HG03469 (cell line): ENCODE measurements at regions not wholly inside any gene's neighbourhood (a gene's known extent, or its start where the extent isn't known, plus 50 kb on each side); places are given as distances from the start of the nearest gene placed in this dataset.
"Not testable (repeated sequence)": the region's sequence is repeated elsewhere in the genome, so short reads cannot be mapped to it uniquely, and the experiment has no call there.

Source experiments
- ATAC-seq: cut with Tn5 transposase; IDR thresholded peaks from one replicate; pipeline ENCODE4 v1.9.1; 2021; ENCODE audit warnings: mild to moderate bottlenecking, moderate library complexity, moderate number of reproducible peaks; ENCODE audit not compliant: unreplicated experiment

DNA sequence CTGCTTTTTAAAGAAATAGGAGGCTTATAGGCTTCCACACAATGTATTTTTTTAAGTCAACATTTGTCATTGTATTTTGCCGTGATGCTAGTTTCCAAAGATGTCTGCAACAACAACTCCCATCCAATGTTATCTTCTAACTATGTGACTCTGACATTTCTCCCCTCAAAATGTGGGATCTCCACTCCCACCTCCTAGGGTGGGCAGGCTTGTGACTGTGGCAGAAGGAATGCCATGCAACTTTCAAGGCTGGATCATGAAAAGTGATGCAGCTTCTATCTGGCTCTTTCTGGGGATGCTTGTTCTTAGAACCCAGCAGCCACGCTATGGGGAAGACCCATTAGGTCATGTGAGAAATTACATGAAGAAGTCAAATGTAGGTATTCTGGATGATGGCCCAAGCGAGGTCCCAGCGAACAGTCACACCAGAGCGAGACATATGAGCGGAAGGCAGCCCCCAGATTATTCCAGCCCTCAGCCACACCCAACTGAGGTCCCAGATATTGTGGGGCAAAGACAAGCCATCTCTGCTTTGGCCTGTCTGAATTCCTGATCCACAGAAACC, 124.3 kb downstream of the BDH1 start:
- no peak for ATAC-seq

DNA sequence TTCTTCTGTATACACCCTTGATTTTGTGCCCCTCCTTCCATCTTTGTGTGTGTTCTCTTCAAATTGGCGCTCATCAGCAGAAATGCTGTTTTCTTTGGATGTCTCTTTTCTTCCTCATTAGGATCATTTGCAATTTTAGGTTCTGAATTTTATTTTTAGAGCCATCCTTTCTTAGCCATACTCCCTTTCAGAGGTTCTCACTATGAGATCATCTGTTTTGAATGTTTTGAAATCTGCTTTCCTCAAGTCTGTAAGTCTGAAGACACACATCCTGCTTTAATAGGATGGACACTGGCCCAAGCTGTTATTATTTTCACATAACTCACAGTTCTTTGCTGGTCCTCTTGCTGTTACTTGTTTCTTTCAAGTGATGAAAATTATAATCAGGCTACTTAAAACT, 124.8 kb downstream of the BDH1 start:
- ATAC-seq = no peak

DNA sequence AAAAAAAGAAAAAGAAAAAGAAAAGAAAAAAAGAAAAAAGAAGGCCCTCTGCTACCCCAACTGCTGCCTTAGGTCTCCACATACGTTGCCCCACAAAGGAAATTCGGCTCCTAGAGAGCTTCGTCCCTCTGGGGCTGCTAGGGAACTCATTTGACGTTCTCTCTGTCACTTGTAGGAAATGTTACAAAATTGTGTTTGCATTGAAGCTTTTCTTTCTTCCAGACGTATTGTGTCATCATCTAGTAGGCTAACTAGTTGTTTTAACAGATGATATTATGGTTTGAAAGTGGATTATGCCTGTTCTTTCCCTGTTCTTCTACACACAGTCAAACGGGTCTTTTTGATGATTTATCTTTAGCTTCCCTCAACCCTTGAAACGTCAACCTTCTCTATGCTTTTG, 125.3 kb downstream of the BDH1 start:
- no peak for ATAC-seq

DNA sequence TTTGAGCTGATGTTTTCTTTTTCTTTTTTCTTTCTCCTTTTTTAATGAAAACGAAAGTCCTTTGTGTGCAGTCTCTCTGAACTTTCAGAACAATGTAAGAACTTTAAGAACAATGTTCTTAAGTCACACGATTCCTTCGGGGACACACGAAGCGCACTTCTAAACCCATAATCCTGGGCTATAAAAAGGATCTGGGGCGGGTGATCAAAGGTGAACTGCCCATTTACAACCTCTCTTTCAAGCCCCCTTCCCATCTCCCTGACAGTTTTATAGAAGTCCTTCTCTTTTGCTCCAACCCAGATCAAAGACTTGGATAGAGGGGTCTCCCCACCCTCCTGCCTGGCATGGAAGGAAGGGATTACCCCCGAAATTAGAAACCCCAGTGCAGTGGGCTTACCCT, 126.8 kb downstream of the BDH1 start:
- ATAC-seq = no peak

DNA sequence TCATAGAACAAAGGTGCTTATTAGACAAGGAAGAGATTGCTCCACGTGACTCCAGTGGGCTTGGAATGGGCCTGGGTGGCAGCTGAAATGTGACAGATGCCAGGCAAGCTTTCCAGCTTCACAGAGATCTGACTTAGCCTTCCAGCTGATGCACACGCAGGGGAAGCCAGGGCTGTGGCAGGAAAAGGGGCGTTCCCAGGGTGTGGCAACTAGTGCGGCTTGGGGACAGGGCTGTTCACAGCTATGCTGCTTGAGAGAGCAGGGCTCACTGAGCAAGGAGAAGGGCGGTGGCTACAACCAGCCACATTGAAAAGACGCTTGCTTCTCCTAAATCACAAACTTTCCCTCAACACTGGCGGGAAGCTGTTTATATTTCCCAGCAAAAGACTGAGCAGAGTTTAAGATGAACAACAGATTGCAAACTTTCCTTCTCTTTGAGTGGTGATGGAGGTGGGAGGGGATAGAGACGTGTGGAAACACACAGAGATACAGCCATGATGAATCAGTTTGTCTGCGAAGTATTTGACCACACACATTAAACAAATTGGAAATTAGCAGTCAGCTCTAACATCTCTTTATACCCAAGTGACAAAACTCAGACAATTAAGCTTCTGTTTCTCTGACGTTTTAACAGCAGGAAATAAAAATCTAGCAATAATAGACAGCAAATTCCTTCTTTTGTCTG, 127.5 kb downstream of the BDH1 start:
- no peak for ATAC-seq

DNA sequence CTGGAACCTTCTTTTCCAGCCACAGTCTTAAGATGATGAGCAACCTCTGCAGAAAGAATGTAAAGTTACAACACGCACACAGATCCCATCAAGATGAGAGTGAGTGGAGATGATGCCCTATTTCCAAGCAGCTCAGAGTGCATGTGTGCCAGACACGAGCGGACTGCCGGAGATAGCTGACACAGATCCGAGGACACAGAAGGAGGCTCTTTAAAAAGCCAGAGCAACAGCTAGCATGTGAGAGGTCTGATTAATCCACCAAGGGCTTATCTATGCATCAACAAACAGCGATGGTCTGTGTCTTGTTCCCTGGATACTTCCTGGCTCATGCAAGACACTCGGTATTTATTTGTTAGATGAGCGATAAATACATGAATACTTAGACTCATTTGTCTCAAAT, 128.6 kb upstream of the DLG1 start:
- no peak for ATAC-seq

DNA sequence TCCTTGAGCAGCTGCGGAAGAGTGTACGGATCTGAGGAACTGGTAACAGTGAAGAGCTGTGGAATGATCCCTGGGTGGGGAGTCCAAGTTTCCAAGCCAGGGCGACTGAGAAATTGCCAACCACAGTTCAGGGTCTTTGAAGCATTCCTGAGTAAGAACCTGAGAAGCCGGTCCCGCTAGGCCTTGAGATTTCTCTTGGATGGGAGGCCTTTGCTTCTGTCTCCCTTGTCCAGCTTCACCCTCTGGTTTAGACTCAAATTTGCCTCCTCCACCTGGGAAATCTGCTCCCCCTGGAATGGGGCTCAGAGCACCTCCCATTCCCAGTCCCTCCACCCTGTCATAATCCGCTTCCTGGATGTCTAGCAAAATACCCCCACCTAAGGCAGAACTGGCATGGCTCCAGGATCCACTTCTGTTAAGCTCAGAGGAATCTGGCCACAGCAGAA, 127.7 kb upstream of the DLG1 start:
- ATAC-seq = no peak

DNA sequence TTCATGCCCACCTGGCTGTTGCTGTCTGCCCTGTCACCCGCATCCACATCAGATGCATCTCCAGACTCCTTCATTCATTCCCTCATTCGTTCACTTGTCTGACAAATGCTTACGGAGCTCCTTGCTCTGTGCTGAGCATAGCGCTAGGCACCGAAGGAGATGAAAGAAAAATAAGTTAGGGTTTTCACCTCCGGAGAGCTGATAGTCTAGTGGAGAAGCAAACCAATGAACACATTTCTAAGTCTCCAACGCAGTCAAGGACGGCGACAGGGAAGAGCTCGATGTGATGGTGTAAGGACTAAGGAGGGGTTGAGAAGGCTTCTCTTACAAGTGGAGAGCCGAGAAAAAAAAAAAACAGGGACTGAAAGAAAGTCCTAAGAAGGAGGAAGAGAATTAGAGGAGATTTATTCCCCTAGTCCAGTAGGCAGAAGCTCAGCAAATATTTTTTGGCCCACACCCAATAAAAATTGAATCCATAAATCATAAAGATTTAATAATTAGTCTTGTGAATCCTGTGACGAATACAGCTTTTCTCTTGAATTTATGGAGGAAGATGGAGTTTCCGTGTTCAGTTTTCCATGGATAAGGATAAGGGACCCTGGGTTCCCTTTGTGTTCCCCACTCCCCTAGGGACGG, 127.2 kb upstream of the DLG1 start:
- ATAC-seq = no peak

DNA sequence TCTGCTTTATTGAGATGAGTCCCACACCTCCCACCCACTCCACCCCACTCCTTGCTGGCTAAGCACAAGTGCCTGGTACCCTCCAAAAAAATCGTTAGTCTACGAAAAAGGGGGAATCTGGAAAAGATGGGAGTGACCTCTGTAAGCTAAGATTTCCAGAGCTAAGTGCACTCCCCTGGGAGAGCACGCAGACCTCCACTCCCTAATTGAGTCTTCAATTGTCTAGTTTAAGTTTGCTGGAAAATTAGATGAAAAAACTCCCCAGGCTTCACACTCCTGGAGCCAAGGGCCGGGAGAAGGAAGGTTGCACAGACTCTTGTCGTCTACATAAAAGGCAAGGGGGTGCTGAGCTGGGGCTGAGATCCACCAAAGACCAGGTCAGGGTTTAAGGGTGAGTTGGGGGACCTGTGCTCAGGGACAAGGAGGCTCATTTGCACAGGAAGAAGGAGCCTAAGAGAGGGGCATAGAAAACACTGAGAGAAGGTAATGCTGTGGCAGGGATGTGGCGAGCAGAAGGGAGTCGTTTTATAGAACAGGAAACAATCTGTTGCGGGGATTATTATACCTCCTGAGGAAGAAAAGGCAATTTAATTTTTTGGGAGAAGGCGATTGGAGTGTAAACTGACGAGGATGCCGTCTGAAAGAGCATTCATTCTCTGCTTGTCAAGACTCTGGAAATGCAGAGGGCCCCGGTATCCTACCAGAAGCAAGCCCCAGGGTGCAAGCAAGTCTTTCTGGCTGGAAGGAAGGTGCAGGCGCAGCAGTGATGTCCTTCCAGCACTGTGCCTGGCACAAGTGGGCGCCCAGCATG, 126.5 kb upstream of the DLG1 start:
- ATAC-seq = no peak

DNA sequence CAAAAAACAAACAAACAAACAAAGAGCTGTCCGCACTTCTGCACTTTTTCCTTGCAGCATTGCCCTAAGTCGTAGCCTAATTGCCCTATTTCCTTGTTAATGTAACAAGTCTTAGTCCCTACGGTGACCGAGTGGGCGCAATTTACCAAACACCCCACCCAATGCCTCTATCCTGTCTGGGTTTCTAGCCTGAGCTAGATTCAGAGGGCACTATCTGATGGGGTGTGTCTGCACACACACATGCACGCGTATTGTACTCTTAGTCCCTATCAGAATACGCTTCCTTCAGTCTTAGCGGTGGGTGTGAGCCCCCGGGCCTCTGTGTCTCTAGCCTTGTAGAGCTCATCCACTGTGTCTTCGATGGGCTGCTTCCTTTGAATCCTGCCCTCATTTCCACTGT, 125.9 kb upstream of the DLG1 start:
- ATAC-seq = no peak

DNA sequence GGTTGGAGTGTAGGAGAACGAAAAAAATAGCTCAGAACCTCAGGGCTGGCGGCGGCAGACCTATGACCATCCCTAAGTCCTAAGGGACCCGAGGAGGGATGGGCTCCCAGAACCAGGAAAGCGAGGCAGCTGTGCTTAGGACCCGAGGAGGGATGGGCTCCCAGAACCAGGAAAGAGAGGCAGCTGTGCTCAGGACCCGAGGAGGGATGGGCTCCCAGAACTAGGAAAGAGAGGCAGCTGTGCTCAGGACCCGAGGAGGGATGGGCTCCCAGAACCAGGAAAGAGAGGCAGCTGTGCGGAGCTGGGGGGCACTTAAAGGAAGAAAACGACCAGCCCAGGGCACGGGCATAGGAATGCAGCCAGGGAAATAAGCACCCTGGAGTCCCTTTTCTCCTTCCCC, 125.0 kb upstream of the DLG1 start:
- ATAC-seq = no peak

DNA sequence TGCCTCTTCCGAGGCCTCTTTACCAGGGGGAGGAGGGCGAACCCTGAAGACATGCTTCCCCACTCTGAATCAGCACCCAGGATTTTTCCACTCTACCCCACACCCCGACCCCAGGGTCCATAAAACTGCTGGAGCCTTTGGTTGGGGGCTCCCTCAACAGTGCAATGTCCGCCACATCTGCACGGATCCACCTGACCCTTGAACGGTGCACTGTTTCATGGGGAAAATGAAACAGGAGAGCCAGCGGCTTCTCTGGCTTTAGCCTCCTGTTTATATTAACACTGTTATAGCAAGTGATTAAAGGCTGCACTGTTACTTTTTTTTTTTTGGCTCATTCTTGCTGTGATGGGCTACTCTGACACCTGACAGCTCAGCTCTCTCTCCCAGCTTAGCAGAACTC, 124.1 kb upstream of the DLG1 start:
- ATAC-seq = no peak

DNA sequence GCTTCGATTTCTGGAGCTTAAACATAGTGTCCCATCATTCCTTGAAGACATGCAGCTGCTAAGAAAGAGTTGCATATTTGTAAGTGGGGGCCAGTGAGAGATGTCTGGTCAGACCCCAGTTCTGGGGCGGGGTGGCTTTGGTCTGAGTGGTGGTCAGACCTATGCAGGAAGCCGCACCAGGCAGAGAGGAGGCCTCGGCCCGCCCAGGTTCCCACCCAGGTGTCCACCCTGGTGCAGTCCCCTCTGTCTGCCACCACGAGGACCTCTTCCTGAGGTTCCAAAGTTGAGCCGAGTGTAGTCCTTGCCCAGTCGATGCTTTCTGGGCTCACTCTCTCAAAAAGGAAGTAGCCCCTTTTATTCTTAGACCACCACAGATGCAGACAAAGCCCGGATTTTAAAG, 122.6 kb upstream of the DLG1 start:
- no peak for ATAC-seq

DNA sequence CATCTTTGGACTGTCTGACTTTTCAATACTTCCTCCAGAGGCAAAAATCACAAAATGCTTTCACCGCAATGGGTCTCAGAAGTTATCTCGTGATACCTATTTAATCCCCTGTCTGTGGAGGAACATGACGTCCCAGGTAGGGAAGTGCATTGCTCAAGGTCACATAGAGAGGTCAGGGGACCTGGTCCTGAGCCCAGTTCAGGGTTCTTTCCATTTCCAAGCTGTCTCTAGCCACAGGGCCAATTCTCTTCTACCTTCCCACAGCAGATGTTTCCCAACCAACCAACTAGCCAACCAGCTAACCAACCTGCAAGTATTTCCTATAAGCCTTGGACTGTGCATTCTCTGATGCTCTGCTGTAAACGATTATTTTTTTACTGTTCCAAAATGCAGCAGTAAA, 122.2 kb upstream of the DLG1 start:
- ATAC-seq = no peak

DNA sequence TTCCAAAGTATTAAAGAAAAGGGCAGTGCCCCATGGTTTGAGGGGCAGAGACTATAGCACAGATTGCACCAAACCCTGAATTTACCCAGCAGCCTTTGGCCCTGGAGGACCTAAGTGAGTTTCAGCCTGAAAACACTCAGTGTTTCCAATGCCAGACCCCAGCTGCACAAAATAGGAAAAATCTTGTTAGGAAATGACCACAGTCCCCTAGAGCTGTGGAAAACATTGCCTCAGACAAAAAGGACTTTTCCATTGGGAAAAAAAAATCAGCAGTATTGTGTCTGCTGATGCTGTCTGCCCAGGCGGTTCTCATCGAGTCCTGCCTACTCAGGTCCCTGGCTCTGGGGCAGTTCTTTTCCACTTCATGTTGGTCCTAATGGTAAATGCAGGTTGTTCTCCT, 121.7 kb upstream of the DLG1 start:
- ATAC-seq = no peak

DNA sequence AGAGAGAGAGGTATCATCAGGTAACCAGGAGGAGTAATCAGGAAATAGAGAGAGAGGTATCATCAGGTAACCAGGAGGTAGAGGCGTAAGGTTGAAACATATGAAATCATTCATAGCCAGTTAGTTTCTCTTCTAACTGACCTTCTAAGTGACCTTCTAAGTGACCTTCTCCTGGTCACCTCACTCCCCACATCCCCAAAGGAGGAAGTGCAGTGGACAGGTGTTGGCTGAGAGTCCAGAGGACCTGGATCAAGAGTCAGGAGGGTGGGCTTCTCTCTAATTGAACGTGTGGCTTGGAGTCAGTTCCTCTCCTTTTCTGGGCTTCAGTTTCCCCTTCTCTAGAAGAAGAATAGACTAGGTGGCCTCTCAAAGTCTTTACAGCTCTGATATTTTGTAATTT, 121.3 kb upstream of the DLG1 start:
- no peak for ATAC-seq

DNA sequence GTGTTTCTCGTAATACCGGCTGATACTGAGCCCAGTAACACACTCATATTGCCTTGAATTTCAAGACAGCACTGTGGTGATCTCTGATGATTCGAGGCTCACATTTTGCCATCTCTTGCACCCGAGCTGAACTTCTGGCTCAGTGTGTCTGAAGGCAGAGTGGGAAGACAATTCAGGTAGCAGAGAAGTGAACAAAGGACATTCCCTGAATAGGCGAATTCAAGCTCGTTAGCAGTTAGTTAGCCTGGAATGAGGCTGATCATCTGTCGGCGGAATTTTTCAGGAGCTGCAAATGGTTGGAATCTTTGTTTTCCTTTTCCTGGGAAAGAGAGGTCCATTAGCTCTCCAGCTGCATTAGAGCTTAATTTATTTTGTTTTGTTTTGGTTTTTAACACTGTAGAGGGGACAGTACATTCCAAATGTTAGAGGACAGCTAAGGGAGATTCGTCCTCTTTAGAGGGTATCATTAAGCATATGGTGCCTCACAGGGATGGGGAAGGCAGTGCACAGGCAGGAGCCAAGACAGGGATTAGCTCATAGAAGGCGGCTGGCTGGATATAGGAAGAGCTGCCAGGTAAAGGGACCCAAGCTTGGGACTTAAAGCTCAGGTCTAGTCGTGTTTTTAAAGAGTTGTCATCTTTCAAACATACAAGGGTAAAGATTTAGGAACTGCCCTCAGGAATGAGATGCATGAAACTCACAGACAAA, 119.7 kb upstream of the DLG1 start:
- no peak for ATAC-seq

DNA sequence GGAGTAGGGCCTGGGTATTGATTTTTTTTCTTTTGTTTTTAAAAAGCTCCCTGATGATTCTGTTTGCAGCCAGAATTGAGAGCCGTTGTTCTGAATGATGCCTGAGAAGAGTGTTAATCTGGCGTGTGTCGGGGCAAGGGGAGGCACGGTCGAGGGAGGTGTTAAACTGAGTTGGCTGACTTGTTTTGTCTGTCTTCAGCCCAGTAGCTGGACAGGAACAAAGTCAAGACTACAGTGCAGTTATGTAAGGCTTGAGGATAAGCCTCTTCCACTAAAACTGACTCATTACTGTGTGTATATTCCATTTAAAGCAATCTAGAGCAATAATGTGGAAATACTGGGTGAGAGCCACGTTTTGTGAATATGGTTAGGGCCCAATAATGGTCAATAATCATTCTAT, 119.0 kb upstream of the DLG1 start:
- no peak for ATAC-seq

DNA sequence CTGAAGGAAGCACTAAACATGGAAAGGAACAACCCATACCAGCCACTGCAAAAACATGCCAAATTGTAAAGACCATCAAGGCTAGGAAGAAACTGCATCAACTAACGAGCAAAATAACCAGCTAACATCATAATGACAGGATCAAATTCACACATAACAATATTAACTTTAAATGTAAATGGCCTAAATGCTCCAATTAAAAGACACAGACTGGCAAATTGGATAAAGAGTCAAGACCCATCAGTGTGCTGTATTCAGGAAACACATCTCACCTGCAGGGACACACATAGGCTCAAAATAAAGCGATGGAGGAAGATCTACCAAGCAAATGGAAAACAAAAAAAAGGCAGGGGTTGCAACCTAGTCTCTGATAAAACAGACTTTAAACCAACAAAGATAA, 113.5 kb upstream of the DLG1 start:
- ATAC-seq = not testable (repeated sequence)

DNA sequence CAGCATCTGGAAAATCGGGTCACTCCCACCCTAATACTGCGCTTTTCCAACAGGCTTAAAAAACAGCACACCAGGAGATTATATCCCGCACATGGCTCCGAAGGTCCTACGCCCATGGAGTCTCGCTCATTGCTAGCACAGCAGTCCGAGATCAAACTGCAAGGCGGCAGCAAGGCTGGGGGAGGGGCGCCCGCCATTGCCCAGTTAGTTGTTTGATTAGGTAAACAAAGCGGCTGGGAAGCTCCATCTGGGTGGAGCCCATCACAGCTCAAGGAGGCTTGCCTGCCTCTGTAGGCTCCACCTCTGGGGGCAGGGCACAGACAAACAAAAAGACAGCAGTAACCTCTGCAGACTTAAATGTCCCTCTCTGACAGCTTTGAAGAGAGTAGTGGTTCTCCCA, 111.8 kb upstream of the DLG1 start:
- not testable (repeated sequence) for ATAC-seq
